ENCODE measurements at regions not wholly inside any gene's neighbourhood (a gene's known extent, or its start where the extent isn't known, plus 50 kb on each side); places are given as distances from the start of the nearest gene placed in this dataset.
"Not testable (repeated sequence)": the region's sequence is repeated elsewhere in the genome, so short reads cannot be mapped to it uniquely, and the experiment has no call there.

DNA sequence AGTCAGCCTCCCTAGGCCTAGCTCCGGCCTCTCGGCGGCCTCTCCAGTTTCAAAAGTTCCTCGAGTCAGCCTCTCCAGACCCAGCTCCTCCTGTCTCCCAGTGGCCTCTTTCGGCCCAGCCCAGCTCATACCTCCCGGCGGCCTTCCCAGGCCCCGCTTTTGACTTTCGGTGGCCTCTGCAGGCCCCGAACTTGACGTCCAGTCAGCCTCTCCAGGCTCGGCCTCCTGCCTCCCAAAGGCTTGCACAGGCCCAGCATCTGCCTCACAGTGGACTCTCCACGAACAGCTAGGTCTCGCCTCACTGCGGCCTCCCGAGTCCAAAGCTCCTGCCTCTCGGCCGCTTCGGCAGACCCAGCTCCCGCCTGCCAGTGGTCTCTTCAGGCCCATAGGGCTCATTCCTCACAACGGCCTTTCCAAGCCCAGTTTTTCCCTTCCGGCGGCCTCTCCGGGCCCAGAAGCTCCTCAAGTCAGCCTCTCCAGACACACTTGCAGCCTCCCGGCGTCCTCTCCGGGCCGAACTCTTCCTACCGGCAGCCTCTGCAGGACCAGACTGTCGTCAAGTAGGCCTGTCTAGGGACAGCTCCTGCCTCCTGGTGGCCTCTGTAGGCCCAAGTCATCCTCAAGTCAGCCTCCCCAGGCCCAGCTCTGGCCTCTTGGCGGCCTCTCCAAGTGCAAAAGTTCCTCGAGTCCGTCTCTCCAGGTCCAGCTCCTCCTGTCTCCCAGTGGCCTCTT, 249.9 kb upstream of the ZNF722 start:
- H3K36me3 ChIP-seq; intact Hi-C loops (cut with DNase I); DNase-seq; H3K9me3 ChIP-seq; H3K4me1 ChIP-seq; ATAC-seq; H3K4me3 ChIP-seq; H3K27me3 ChIP-seq (ENCODE audit: low read depth); H3K27ac ChIP-seq: not testable (repeated sequence)

- H3K4me1 ChIP-seq; intact Hi-C loops (cut with DNase I); DNase-seq; H3K27ac ChIP-seq; ATAC-seq; H3K9me3 ChIP-seq; H3K4me3 ChIP-seq; H3K27me3 ChIP-seq (ENCODE audit: low read depth); H3K36me3 ChIP-seq: not testable (repeated sequence)
Observed at GRCh38 chr7:63752446-63752845, 246.2 kb upstream of the ZNF722 start.

GRCh38 chr7:63753160-63753559, 245.5 kb upstream of the ZNF722 start:
- H3K27me3 ChIP-seq (ENCODE audit: low read depth); H3K36me3 ChIP-seq; intact Hi-C loops (cut with DNase I); H3K27ac ChIP-seq; H3K9me3 ChIP-seq; DNase-seq; H3K4me1 ChIP-seq; ATAC-seq; H3K4me3 ChIP-seq: not testable (repeated sequence)

DNA sequence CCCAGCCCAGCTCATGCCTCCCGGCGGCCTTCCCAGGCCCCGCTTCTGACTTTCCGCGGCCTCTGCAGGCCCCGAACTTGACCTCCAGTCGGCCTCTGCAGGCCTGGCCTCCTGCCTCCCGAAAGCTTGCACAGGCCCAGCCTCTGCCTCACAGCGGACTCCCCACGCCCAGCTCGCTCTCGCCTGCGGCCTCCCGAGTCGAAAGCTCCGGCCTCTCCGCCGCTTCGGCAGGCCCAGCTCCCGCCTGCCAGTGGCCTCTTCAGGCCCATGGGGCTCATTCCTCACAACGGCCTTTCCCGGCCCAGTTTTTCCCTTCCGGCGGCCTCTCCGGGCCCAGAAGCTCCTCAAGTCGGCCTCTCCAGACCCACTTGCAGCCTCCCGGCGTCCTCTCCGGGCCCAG, 238.4 kb upstream of the ZNF722 start:
- H3K27ac ChIP-seq; intact Hi-C loops (cut with DNase I); H3K9me3 ChIP-seq; H3K36me3 ChIP-seq; H3K4me1 ChIP-seq; H3K4me3 ChIP-seq; DNase-seq; ATAC-seq; H3K27me3 ChIP-seq (ENCODE audit: low read depth): not testable (repeated sequence)

DNA sequence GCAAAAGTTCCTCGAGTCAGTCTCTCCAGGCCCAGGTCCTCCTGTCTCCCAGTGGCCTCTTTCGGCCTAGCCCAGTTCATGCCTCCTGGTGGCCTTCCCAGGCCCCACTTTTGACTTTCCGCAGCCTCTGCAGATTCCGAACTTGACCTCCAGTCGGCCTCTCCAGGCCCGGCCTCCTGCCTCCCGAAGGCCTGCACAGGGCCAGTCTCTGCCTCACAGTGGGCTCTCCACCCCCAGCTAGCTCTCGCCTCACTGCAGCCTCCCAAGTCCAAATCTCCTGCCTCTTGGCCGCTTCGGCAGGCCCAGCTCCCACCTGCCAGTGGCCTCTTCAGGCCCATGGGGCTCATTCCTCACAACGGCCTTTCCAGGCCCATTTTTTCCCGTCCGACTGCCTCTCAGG, 233.1 kb upstream of the ZNF722 start:
- ATAC-seq; H3K4me1 ChIP-seq; DNase-seq; H3K4me3 ChIP-seq; intact Hi-C loops (cut with DNase I); H3K27ac ChIP-seq; H3K36me3 ChIP-seq; H3K9me3 ChIP-seq; H3K27me3 ChIP-seq (ENCODE audit: low read depth): not testable (repeated sequence)

DNA sequence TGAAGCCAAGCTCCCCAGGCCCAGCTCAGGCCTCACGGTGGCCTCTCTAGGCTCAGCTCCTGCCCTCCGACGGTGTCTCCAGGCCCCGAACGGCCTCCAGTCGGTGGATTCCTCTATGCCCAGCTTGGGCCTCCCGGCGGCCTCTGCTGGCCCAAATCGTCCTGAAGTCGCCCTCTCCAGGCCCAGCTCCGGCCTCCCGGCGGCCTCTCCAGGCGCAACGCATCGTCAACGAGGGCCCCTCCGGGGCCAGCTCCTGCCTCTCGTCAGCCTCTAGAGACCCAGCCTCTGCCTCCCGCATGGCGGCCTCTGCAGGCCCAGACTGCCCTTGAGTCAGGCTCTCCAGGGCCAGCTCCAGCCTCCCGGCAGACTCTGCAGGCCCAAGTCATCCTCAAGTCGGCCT, 232.5 kb upstream of the ZNF722 start:
- H3K36me3 ChIP-seq; DNase-seq; H3K4me3 ChIP-seq; intact Hi-C loops (cut with DNase I); H3K9me3 ChIP-seq; ATAC-seq; H3K27me3 ChIP-seq (ENCODE audit: low read depth); H3K4me1 ChIP-seq; H3K27ac ChIP-seq: not testable (repeated sequence)

- H3K4me3 ChIP-seq; H3K27me3 ChIP-seq (ENCODE audit: low read depth); H3K9me3 ChIP-seq; intact Hi-C loops (cut with DNase I); H3K36me3 ChIP-seq; DNase-seq; H3K4me1 ChIP-seq; ATAC-seq; H3K27ac ChIP-seq: not testable (repeated sequence)
Observed at GRCh38 chr7:63770162-63770561, 228.5 kb upstream of the ZNF722 start.

DNA sequence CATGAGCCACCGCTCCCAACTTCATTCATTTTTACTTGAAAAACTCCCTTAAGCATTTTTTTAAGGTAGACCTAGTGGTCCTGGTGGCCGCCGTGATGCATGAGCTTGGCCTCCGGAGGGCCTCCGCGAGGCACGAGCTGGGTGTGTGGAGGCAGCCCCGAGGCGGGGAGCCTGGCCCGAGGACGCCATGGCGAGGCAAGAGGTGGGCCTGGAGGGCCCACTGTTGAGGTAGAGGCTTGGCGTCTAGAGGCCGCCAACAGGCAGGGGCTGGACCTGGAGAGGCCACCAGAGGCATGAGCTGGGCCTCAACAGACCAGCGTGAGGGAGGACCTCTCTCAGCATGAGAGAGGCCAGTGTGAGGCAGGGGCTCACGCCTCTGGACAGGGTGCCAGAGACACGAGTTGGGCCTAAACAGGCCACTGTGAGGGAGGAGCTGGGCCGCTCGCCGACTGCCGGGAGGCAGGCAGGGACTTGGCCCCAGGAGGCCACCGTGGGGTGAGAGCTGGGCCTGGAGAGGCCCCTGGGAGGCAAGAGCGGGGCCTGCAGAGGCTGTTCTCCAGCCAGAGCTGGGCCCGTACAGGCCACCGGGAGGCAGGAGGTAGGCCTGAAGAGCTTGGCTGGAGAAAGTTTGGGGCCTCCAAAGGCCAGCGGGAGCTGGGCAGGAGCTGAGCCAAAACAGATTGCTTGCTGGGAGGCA, 227.1 kb upstream of the ZNF722 start:
- H3K36me3 ChIP-seq; H3K4me1 ChIP-seq; DNase-seq; ATAC-seq; H3K4me3 ChIP-seq; H3K9me3 ChIP-seq; H3K27ac ChIP-seq; H3K27me3 ChIP-seq (ENCODE audit: low read depth); intact Hi-C loops (cut with DNase I): not testable (repeated sequence)

- Histone ChIP-seq H3K4me1 (no peaks in the 10 kb centered on the region), H3K4me3 (no peak overlapping the region), H3K36me3 (no peaks in the 10 kb centered on the region), H3K27ac (no peak overlapping the region), H3K27me3 (ENCODE audit: low read depth) (peaks cover 10% of the 10 kb centered on the region), H3K9me3 (no peaks in the 10 kb centered on the region)
- intact Hi-C loops (cut with DNase I) = no loop called here
- ATAC-seq (peak in 1 of 2 donors; percentile 75), DNase-seq (no peak)
- TF ChIP-seq CTCF (IDR thresholded peaks at IDR 0.05) = no peak
Observed at GRCh38 chr7:63789378-63790176, 209.1 kb upstream of the ZNF722 start.

- H3K4me3 ChIP-seq; H3K36me3 ChIP-seq; DNase-seq; H3K27ac ChIP-seq; H3K4me1 ChIP-seq; intact Hi-C loops (cut with DNase I); H3K9me3 ChIP-seq; H3K27me3 ChIP-seq (ENCODE audit: low read depth); ATAC-seq: not testable (repeated sequence)
Observed at GRCh38 chr7:63790177-63790763, 208.4 kb upstream of the ZNF722 start.
